Keratinocyte (primary cell): ENCODE measurements at regions not wholly inside any gene's neighbourhood (a gene's known extent, or its start where the extent isn't known, plus 50 kb on each side); places are given as distances from the start of the nearest gene placed in this dataset.

Experiments
- EZH2 ChIP-seq: IDR thresholded peaks from one replicate; pipeline ENCODE4 v1.6.1; 2012; ENCODE audit warnings: inconsistent platforms, mild to moderate bottlenecking, low read length, moderate library complexity
- TF ChIP-seq, protein P1 (sequence below), 3 experiments: IDR thresholded peaks in 1 of 3; conservative IDR thresholded peaks in 1 of 3; optimal IDR thresholded peaks in 1 of 3; 2 replicates in 2 of 3; 3 replicates in 1 of 3; pipeline versions ENCODE3 to v1.5.1; 2011; ENCODE audit warnings: low read length in 3 of 3, mild to moderate bottlenecking in 3 of 3, moderate library complexity in 2 of 3, control low read depth in 1 of 3, inconsistent platforms in 1 of 3; ENCODE audit not compliant: insufficient read depth in 2 of 3; ENCODE audit errors: extremely low read depth in 1 of 3

DNA sequence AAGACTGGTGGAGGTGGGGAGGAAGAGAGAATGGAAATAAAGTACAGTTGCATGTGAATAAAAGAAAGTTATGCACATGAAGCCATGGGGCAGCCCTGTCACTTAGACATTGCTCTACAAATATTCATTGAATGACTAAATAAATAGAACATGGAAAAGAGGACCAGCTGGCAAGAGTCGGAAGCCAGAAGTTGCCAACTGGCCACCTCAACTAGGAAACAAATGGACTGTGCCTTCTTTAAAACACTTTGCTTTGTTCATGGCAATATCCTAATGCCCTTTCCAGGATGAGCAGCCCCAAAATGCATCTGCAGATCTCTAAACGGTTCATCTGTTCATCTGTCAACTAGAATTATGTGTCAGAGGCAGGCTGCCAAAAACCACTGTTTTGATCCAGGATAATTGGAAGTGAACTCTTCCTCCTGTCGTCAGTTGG is 157.3 kb downstream of the NOC3L start:
- no peak for TF ChIP-seq EZH2
- TF ChIP-seq, protein P1, sequence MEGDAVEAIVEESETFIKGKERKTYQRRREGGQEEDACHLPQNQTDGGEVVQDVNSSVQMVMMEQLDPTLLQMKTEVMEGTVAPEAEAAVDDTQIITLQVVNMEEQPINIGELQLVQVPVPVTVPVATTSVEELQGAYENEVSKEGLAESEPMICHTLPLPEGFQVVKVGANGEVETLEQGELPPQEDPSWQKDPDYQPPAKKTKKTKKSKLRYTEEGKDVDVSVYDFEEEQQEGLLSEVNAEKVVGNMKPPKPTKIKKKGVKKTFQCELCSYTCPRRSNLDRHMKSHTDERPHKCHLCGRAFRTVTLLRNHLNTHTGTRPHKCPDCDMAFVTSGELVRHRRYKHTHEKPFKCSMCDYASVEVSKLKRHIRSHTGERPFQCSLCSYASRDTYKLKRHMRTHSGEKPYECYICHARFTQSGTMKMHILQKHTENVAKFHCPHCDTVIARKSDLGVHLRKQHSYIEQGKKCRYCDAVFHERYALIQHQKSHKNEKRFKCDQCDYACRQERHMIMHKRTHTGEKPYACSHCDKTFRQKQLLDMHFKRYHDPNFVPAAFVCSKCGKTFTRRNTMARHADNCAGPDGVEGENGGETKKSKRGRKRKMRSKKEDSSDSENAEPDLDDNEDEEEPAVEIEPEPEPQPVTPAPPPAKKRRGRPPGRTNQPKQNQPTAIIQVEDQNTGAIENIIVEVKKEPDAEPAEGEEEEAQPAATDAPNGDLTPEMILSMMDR (optimal IDR thresholded peaks at IDR 0.05 in 1 of 3, IDR thresholded peaks at IDR 0.05 in 1 of 3, conservative IDR thresholded peaks at IDR 0.05 in 1 of 3; ENCODE audit: extremely low read depth in 1 of 3, insufficient read depth in 2 of 3, low read length in 3 of 3): no peak
